ENCODE measurements at regions not wholly inside any gene's neighbourhood (a gene's known extent, or its start where the extent isn't known, plus 50 kb on each side); places are given as distances from the start of the nearest gene placed in this dataset.

- POLR2A ChIA-PET (ENCODE audit: low non-redundant PET), result no interaction called here
- CTCF ChIA-PET, result no interaction called here
- no peak for TF ChIP-seq CTCF (conservative IDR thresholded peaks at IDR 0.05; ENCODE audit: low read depth)
- no peak overlapping the region for H3K27ac ChIP-seq
- DNase-seq (ENCODE audit: low spot score), result no peak
Observed at GRCh38 chrX:46040001-46040400, 505.2 kb downstream of the ZNF674 start.

GRCh38 chrX:46039526-46039925 lies 505.7 kb downstream of the ZNF674 start:
- ChIA-PET POLR2A (ENCODE audit: low non-redundant PET) (no interaction called here), CTCF (no interaction called here)
- DNase-seq (ENCODE audit: low spot score), result no peak
- TF ChIP-seq CTCF (conservative IDR thresholded peaks at IDR 0.05; ENCODE audit: low read depth), result no peak
- no peak overlapping the region for H3K27ac ChIP-seq

- DNase-seq (ENCODE audit: low spot score), result no peak
Observed at GRCh38 chrX:46036508-46036907, 508.7 kb downstream of the ZNF674 start.

GRCh38 chrX:46034868-46035267 lies 510.4 kb downstream of the ZNF674 start:
- no peak for TF ChIP-seq CTCF (conservative IDR thresholded peaks at IDR 0.05; ENCODE audit: low read depth)
- ChIA-PET CTCF (no interaction called here), POLR2A (ENCODE audit: low non-redundant PET) (no interaction called here)
- H3K27ac ChIP-seq, result no peak overlapping the region
- DNase-seq (ENCODE audit: low spot score), result no peak

More at GRCh38 chrX:46036508-46036907, 508.7 kb downstream of the ZNF674 start:
- CTCF ChIA-PET, result no interaction called here
- H3K27ac ChIP-seq, result no peak overlapping the region
- no peak for TF ChIP-seq CTCF (conservative IDR thresholded peaks at IDR 0.05; ENCODE audit: low read depth)
- POLR2A ChIA-PET (ENCODE audit: low non-redundant PET), result no interaction called here

- ChIA-PET POLR2A (ENCODE audit: low non-redundant PET) (no interaction called here), CTCF (no interaction called here)
- DNase-seq (ENCODE audit: low spot score), result no peak
- TF ChIP-seq CTCF (conservative IDR thresholded peaks at IDR 0.05; ENCODE audit: low read depth), result no peak
- no peak overlapping the region for H3K27ac ChIP-seq
Observed at GRCh38 chrX:46029777-46030176, 515.4 kb downstream of the ZNF674 start.

GRCh38 chrX:46016296-46016695 lies 528.9 kb downstream of the ZNF674 start:
- TF ChIP-seq CTCF (conservative IDR thresholded peaks at IDR 0.05; ENCODE audit: low read depth), result no peak
- CTCF ChIA-PET, result no interaction called here
- DNase-seq (ENCODE audit: low spot score), result no peak
- POLR2A ChIA-PET (ENCODE audit: low non-redundant PET), result no interaction called here
- H3K27ac ChIP-seq, result no peak overlapping the region

- ChIA-PET POLR2A (ENCODE audit: low non-redundant PET) (no interaction called here), CTCF (no interaction called here)
- no peak overlapping the region for H3K27ac ChIP-seq
- no peak for TF ChIP-seq CTCF (conservative IDR thresholded peaks at IDR 0.05; ENCODE audit: low read depth)
- peak; percentile 2 for DNase-seq (ENCODE audit: low spot score)
Observed at GRCh38 chrX:46015653-46016052, 529.6 kb downstream of the ZNF674 start.

Measured in RWPE1 (cell line).